Neural progenitor cell (in vitro differentiated cells): ENCODE measurements at regions not wholly inside any gene's neighbourhood (a gene's known extent, or its start where the extent isn't known, plus 50 kb on each side); places are given as distances from the start of the nearest gene placed in this dataset.

Experiments used
- CTCF ChIP-seq: fragments of 200-600 bp; sonication (generic); IDR thresholded peaks from 2 replicates; pipeline ENCODE4 v1.5.1; 2017; ENCODE audit warnings: antibody characterized with exemption, mild to moderate bottlenecking
- EZH2 ChIP-seq: fragments of 200-600 bp; sonication (generic); IDR thresholded peaks from 2 replicates; pipeline ENCODE4 v1.6.1; 2017; ENCODE audit warnings: antibody characterized with exemption, mild to moderate bottlenecking, moderate library complexity

- no peak for TF ChIP-seq EZH2
- TF ChIP-seq CTCF, result no peak
Measured at GRCh38 chr13:107088061-107088460, 520.1 kb upstream of the ARGLU1 start.
